GM19043 (cell line): ENCODE measurements at regions not wholly inside any gene's neighbourhood (a gene's known extent, or its start where the extent isn't known, plus 50 kb on each side); places are given as distances from the start of the nearest gene placed in this dataset.
"Not testable (repeated sequence)": the region's sequence is repeated elsewhere in the genome, so short reads cannot be mapped to it uniquely, and the experiment has no call there.

Experiments used
- ATAC-seq: cut with Tn5 transposase; IDR thresholded peaks from one replicate; pipeline ENCODE4 v1.9.1; 2021; ENCODE audit warnings: low read depth; ENCODE audit not compliant: unreplicated experiment

DNA sequence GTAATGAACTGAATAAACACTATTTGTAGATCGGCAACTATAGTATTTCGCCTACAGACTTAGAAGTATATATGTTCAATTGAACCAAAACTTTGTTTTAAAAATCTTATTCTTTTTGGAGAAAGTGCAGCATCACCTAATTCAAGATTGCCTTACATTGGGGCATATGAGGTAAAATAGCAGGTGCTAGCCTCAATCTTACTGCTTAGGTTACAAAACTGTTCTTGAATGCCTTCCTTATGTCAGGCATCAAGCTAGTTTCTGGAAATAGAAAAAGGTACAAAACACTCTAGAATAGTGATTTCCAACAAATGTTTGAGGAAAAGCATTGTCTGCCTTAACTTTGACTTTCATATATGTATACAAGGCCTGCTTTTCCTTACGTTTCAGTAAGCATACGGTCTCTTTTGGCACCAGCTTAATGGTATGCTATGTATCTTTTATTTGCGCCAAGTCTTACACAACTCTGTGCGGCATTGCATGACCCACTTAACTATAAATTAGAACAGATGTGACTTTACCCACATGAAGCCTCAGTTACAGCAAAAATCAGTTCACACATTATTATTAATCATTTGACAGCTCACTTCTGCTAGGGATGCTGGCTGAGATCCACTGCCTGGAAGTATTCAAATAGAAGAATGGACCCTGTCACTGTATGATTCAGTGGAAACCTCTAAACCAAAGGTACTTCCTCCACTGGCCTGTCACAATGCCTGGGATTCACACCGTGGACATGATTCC is 174.1 kb downstream of the PRELID2 start:
- ATAC-seq: no peak

DNA sequence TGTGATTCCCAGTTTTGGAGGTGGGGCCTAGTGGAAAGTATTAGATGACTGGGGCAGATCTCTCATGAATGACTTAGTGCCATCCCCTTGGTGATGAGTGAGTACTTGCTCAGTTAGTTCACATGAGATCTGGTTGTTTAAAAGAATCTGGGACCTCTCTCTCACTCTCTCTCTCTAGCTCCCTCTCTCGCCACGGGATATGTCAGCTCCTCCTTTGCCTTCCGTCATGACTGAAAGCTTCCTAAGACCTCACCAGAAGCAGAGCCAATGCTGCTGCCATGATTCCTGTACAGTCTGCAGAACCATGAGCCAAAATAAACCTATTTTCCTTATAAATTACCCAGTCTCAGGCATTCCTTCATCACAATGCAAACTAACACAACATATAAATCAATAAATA is 176.7 kb downstream of the PRELID2 start:
- no peak for ATAC-seq

DNA sequence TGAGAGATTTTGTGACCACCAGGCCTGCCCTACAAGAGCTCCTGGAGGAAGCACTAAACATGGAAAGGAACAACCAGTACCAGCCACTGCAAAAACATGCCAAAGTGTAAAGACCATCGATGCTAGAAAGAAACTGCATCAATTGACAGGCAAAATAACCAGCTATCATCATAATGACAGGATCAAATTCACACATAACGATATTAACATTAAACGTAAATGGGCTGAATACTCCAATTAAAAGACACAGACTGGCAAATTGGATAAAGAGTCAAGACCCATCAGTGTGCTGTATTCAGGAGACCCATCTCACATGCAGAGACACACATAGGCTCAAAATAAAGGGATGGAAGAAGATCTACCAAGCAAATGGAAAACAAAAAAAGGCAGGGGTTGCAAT is 182.4 kb downstream of the PRELID2 start:
- ATAC-seq: not testable (repeated sequence)

DNA sequence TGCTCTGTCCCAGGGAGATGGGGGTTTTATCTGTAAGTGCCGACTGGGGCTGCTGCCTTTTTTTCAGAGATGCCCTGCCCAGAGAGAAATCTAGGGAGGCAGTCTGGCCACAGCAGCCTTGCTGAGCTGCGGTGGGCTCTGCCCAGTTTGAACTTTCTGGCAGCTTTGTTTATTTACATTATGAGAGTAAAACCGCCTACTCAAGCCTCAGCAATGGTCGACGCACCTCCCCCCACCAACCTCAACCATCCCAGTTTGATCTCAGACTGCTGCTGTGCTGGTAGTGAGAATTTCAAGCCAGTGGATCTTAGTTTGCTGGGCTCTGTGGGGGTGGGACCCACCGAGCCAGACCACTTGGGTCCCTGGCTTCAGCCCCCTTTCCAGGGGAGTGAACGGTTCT is 188.0 kb downstream of the PRELID2 start:
- not testable (repeated sequence) for ATAC-seq

DNA sequence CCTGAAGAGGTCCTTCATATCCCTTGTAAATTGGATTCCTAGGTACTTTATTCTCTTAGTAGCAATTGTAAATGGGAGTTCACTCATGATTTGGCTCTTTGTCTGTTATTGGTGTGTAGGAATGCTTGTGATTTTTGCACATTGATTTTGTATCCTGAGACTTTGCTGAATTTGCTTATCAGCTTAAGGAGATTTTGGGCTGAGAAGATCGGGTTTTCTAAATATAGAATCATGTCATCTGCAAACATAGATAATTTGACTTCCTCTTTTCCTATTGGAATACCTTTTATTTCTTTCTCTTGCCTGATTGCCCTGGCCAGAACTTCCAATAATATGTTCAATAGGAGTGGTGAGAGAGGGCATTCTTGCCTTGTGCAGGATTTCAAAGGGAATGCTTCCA is 191.9 kb downstream of the PRELID2 start:
- ATAC-seq: not testable (repeated sequence)

DNA sequence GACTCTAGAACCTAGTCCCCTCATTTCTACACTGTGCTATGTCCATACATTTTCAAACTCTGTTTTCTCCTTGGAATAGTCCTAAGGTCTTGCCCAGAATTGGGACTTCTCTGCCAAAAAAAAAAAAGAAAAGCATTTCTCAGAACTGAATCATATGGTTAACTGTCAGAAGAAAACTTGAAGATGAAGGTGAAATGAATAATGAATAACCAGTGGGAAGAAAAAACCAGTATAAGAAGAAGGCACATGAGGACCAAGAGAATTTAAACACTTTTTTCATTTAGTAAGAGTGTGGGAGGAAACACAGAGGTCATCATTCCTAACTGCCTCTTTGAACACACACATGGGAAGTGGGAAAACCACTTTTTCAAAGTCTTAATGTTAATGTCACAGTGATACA is 197.7 kb downstream of the PRELID2 start:
- no peak for ATAC-seq

DNA sequence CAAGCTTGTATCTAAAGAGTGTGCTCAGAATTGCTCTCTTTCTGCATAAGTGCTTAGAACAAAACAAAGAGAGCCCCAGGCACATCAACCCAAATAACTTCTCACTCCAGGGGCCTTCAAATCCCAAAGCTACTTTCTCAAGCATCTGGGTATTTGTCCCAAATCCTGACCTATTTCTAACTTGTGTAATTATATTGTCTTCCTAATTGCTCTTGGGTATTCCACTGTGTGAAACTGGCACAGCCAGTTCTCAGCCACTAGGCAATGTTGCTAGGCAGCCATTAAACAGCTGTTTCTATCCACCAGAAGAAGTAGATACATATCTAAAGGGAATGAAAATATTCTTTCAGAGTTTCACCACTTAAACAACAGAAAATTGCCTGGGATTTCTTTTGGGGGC is 198.8 kb downstream of the PRELID2 start:
- no peak for ATAC-seq

DNA sequence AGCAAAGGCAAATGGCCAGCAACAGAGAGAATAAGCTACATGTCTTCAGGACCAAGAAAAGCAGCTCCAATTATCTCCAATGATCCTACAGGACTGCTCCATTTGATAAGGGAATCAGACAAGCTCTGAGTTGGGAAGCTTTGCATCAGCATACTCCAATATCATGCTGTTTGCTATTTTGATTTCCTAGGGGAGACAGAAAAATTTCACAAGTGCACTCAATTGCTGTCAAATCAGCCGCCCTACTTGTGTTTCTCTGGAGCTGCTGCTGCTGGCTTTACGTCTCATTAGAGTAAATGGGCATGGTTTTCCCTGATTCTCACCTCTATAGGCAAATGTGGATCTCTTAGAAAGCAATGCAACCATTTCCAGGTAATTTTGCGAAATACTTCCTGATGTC is 201.7 kb downstream of the PRELID2 start:
- ATAC-seq: no peak

DNA sequence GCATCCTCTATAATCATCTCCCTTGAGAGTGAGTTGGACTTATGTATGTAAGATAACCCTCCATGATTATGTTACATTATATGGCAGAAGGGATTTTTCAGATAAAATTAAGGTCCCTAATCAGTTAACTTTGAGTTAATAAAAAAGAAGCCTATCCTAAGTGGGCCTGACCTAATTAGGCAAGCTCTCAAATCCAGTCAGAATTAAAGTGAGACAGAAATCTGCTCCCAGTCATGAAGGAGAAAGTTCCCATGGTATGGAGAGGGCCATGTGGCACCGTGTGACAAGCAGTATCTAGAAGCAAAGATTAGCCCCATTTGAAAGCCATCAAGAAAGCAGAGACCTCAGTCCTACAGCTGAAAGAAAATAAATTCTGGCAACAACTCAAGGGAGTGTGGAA is 202.4 kb downstream of the PRELID2 start:
- ATAC-seq: no peak

DNA sequence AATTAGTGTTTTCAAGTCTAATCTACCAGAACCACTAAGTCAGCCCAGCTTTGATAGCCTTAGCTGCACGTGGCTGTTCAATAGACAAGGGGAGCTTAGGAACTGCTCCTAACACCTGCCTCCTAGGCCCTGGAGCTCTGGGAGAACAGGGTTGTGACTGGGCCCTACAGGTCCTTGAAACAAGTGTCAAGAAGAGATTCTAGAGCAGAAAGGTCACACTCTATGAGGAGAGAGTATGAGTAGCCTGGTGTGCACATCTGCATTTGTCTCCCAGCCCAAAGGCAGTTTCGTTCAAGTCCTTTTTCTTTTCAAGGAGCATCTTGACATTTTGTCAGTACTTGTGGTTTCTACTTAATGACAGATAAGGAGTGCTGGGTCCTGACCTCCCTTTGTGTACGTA is 206.1 kb downstream of the PRELID2 start:
- no peak for ATAC-seq

DNA sequence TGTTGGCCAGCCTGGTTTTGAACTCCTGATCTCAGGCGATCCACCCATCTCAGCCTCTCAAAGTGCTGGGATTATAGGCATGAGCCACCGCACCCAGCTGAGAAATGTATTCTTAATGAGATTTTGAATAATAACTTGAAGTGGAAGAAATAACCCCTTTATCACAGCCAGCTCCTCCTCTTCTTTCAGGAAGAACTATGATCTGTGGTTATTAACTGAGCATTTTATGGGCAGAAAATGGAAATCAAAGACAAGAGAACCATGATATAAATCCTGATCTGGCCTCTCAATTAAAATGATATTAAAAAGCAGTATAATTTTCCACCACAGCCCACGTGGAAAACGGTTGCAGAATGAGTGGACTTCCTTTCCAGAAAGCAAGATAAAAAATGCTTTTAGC is 206.6 kb downstream of the PRELID2 start:
- ATAC-seq: no peak

DNA sequence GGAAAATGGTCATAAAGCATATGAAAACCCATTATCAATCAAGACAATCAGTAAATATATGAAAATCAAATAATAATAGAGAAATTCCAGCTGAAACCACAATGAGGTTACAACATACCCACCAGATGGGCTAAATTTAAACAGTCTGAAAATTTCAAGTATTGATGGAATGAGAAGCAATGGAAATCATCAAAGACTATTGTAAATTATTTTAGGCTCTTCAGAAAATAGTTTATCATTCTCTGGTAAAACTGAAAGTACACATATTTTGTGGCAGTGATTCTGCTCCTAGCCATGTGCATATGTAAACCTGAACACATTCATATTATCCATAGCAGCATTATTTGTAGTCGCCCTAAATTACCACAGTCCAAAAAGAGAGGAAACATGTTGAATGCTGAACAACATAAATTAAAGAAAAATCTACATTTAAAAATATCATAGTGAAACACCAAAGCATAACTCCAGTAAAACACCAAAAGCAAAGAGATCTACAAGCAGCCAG is 215.3 kb downstream of the PRELID2 start:
- no peak for ATAC-seq

DNA sequence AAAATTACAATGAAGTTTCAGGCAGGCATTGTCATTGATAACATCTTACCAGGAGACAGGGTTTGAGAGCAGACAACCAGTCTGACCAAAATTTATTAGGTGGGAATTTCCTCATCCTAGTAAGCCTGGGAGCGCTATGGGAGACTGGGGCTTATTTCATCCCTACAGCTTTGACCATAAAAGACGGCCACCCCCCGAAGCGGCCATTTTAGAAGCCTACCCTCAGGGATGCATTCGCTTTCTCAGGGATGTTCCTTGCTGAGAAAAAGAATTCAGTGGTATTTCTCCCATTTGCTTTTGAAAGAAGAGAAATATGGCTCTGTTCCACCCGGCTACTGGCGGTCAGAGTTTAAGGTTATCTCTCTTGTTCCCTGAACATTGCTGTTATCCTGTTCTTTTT is 218.4 kb downstream of the PRELID2 start:
- ATAC-seq: not testable (repeated sequence)

DNA sequence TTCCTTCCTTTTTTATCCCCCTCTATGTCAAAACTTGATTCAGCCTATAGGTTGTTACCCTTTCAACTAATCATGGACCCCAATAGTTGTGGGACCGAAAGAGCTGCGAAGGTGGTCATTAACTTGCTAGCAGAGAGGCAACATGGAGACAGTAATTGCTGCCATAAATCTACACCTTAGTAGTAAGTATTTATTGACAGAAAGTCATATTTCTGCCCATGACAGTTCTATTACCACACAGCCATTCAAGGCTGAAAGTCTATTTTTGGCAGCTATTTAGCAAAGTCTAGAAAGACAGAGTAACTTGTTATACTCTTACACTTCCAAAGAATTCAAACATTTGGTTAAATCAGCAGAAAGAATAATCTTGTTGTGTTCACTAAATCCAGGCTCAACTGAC is 236.2 kb downstream of the PRELID2 start:
- ATAC-seq: no peak

DNA sequence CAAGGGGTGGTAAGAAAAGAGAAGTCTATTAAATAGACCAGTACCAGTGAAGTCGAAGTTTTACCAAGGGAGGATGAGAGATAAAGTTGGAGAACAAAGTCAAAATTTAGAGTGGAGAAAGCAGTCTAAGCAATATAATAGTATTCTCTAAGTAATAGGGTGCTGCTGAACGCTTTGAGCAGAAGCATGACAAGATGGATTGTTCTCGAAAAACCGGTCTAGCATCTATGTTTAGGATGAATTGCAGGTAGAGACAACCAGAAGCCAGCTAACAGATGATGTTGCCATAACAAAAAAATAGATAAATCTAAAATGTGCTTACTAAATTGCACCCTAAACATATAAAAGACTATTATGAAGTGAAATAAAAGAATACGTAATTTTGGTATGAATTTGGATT is 237.0 kb downstream of the PRELID2 start:
- no peak for ATAC-seq

DNA sequence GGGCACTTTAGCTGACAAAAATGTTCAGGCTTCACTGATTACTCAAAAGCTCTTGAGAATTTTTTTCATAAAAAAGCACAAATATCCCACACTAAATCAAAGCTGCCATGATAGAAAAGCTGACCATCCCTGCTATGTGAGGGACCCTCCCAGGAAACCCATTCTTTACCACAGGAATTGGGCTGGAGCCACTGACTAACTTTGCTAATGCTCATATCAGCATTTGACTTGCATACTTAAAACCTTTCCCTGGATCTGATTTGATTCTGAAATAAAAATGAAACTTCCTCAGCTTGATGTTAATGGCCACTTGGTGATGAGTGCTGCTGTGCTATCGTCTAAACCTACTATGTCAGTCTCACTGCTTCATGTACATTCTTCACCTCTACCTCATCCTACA is 243.6 kb downstream of the PRELID2 start:
- ATAC-seq: no peak

DNA sequence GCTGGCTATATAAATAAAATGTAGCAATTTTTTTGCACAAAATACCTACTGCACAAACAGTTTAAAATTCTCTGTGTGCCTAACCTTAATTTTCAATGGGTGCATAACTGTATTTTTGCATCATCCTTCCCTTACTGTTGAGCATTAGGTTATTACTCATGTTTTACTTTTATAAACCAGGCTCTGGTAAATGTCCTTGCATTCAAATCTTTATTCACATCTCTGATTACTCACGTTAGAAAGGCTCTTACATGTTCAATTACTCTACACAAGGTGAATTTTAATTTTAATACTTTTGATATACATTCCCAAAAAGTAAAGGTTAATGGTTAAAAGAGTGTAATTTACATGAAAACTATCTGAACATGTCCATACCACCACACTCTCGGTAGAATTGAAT is 246.1 kb downstream of the PRELID2 start:
- ATAC-seq: no peak

DNA sequence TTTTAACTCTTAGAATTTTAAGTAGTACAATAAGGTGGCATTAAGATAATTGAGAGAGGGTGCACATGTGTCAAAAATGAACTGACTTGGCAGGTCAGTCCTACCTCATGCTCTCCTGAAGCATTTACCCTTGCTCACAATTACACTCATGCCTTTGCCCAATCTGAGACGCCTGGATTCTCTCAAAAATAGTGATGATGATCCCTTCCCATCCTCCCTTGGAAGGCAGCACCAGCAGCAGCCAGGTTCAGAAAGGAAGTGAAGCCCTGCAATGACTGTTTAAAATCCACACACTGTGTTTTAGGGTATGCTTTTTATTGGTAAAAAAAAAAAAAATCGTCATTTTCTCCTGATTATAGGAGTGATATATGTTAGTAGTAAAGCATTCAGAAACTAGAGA is 246.6 kb downstream of the PRELID2 start:
- no peak for ATAC-seq

DNA sequence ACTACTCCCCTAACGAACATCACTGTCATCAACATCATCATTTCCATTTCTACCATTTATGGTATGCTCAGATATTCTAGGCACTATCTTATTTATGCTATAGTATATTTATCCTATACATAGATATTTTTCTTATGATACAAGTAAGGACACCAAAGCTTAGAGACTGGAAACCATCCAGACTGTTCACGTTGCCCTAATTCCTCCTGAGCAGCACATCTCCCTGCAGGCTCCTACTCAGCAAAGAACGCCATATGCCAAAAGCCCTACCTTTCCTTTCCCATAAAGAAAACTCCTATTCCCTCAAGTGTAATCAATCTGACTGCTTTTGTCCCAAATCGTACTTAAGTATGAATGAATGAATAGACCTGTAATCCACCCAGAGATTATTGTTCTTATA is 247.0 kb downstream of the PRELID2 start:
- ATAC-seq: no peak

DNA sequence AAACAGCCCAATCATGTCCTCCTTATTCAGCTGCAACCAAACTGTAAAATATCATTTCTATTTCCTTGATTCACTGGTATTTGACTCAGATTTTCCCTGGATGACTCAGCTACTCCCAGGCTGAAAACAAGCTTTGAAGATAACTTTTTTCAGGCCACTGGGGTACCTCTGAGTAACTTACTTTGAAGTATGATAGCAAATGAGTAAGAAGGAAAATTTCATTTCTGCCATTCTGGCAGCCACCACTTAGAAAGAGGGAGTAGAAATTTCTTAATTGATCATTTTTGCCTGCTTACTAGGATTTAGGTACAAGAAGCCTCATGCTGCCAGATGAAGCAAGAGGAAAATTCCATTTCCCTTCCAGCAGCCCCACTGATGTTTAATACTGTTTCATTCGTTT is 247.4 kb downstream of the PRELID2 start:
- no peak for ATAC-seq

DNA sequence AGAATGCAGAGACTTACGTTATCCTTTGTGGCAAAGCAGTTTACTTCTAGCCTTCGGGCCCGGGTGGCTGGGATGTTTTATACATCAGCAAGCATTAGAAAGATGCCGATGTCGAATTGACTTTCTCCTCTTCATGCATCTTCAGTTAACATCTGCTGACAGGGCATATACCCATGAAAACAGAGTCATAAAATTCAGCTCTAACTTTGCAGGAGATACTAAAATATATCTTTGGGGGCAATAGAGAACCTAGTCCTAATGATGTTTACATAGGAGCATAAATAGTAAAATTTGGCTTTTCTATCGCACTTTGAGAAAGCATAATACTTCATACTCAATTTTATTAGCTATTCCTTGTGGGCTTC is 247.9 kb downstream of the PRELID2 start:
- no peak for ATAC-seq

DNA sequence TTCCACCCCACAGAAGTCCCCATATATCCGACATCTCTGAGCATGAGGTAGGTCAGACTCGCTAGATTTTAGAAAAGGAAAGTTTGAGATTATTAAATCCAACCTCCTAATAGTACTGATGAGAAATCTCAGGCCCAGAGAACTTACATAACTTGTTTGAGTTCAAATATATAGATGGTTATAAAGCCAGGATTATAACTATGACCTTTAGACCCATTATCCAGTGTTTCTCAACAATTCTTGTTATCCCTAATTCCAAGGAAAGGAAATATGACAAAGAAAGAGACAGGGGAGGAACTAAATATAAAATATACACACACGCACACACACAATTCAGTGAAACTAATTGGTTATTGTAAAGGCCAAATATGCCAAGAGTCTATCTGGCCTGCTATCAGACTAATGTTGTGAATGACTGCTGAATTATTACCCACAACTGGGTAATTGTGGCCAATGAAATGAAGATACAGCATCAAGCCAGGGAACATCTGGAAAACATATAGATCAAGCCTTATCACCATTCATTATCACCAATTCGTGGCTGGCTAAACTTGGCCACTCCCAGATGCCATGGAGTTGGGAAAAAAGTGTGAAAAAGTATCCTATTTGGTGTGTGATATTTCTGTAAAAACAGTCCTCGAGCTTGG is 248.4 kb downstream of the PRELID2 start:
- ATAC-seq: no peak
